NT2/D1 (cell line): ENCODE measurements at regions not wholly inside any gene's neighbourhood (a gene's known extent, or its start where the extent isn't known, plus 50 kb on each side); places are given as distances from the start of the nearest gene placed in this dataset.
A peak's percentile ranks its signal among the peaks of the same experiment; 100 is the strongest.

Source experiments
- DNase-seq: peaks from one replicate; pipeline ENCODE4 v3.0.0-alpha.2; 2011; ENCODE audit warnings: low read depth, low spot score
- H3K27me3 ChIP-seq: 2 replicates; pipeline ENCODE4 v1.6.0; 2011; ENCODE audit warnings: mild to moderate bottlenecking; ENCODE audit not compliant: insufficient read length, insufficient read depth
- H3K36me3 ChIP-seq: 2 replicates; pipeline ENCODE4 v1.6.1; 2011; ENCODE audit warnings: mild to moderate bottlenecking, low read length, mixed read lengths; ENCODE audit not compliant: insufficient read depth, insufficient read length
- H3K4me1 ChIP-seq: 2 replicates; pipeline ENCODE4 v1.5.1; 2011; ENCODE audit not compliant: insufficient read depth, insufficient read length
- H3K4me3 ChIP-seq: 2 replicates; pipeline ENCODE4 v1.5.1; 2011; ENCODE audit warnings: low read depth; ENCODE audit not compliant: insufficient read length
- H3K9ac ChIP-seq: 2 replicates; pipeline ENCODE4 v1.6.0; 2011; ENCODE audit warnings: low read depth; ENCODE audit not compliant: insufficient read length
- H3K9me3 ChIP-seq: 2 replicates; pipeline ENCODE4 v1.5.1; 2011; ENCODE audit warnings: mild to moderate bottlenecking, low read length; ENCODE audit not compliant: insufficient read depth
- SUZ12 ChIP-seq: IDR thresholded peaks from 2 replicates; pipeline ENCODE4 v1.6.1; 2011; ENCODE audit not compliant: insufficient read length, insufficient read depth; ENCODE audit errors: extremely low read depth
- YY1 ChIP-seq: IDR thresholded peaks from 2 replicates; pipeline ENCODE4 v1.6.1; 2011; ENCODE audit not compliant: insufficient read length, insufficient read depth
- ZNF274 ChIP-seq: IDR thresholded peaks from 2 replicates; pipeline ENCODE4 v1.6.1; 2011; ENCODE audit warnings: mild to moderate bottlenecking, low read depth, low read length

DNA sequence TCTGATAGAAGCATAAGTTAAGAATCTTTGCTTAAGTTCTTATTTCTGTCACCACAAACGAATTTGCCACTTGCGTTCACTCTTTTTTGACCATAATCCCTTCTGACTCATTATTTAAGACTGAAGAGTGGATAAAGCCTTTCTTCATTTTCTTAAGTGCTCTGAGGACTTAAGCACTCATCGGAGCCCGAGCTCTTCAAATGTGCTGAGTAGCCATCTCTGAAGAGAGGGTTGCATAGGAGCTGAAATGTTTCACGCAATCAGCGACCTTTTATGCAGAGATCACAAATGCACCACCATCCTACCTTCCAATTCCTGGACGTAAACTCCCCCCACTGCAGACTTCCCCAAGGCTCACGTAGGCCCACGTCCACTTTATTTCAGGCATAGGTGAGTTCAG, 699.2 kb downstream of the IRX1 start:
- H3K4me3 ChIP-seq: no peak overlapping the region
- H3K27me3 ChIP-seq: no peaks in the 10 kb centered on the region
- no peak for TF ChIP-seq YY1
- TF ChIP-seq ZNF274: no peak
- no peak for TF ChIP-seq SUZ12
- no peak for DNase-seq
- no peaks in the 10 kb centered on the region for H3K9me3 ChIP-seq
- H3K4me1 ChIP-seq: no peaks in the 10 kb centered on the region
- no peaks in the 10 kb centered on the region for H3K36me3 ChIP-seq
- H3K9ac ChIP-seq: no peak overlapping the region

DNA sequence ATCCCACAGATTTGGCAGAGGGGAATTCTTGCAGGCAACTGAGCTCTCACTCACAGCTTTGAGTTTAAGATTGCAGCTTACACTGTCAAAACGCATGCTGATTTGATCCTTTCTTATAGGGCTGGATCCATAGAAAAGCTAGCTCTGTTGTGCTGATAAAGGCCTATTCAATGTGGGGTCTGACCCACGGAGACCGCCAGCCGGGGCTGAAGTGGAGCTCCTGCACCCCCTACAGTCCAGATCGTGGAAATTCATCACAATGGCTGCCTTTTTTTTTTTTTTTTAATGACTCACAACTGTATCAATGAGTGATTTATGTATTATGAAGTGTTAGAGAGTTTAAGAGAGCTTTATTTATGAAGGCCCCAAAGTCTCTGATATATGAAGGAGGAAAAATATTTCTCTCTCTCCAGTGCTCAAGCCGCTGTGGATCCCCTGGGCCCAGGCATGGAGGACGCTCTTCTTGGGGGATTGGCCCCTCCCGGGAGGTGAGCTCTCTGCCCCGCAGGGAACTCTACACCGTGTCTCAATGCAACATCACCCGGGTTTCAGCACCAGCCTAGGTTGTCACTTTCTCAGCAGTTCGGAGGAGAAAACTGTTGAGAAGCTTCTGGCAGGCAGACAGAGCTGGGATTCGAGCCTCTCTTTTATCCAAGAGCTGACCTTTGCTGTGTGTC, 700.2 kb downstream of the IRX1 start:
- H3K4me1 ChIP-seq: no peaks in the 10 kb centered on the region
- no peak overlapping the region for H3K9ac ChIP-seq
- no peaks in the 10 kb centered on the region for H3K27me3 ChIP-seq
- no peak overlapping the region for H3K4me3 ChIP-seq
- no peaks in the 10 kb centered on the region for H3K9me3 ChIP-seq
- no peak for TF ChIP-seq SUZ12
- no peak for TF ChIP-seq ZNF274
- TF ChIP-seq YY1: no peak
- peak; percentile 25 for DNase-seq
- no peaks in the 10 kb centered on the region for H3K36me3 ChIP-seq

GRCh38 chr5:4306057-4306456, 710.4 kb downstream of the IRX1 start:
- Histone ChIP-seq H3K36me3 (no peaks in the 10 kb centered on the region), H3K27me3 (no peaks in the 10 kb centered on the region), H3K4me1 (no peaks in the 10 kb centered on the region), H3K9ac (no peak overlapping the region), H3K9me3 (no peaks in the 10 kb centered on the region), H3K4me3 (no peak overlapping the region)
- no peak for DNase-seq
- TF ChIP-seq ZNF274 (no peak), SUZ12 (no peak), YY1 (no peak)

DNA sequence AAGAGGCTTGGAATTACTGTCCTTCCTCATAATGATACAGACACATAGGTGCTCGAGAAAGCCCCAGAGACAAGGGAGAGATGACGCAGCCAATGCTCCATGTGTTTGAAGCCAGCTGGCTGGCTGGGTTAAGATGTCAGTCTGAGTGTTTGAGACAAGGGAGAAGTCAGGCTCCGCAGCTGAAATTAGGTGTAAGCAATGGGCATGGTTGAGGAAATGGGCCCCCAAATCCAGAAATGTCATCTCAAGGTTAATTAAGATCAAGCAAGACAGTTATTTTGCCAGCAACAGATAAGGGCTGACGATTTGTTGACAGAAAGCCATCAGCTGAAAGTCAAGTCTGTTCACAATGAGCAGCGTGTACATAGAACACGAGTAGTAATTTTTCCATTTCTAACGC, 713.4 kb downstream of the IRX1 start:
- no peak for DNase-seq
- Histone ChIP-seq H3K36me3 (no peaks in the 10 kb centered on the region), H3K27me3 (no peaks in the 10 kb centered on the region), H3K4me3 (no peak overlapping the region), H3K4me1 (no peaks in the 10 kb centered on the region), H3K9me3 (no peaks in the 10 kb centered on the region), H3K9ac (no peak overlapping the region)
- no peak for TF ChIP-seq SUZ12
- TF ChIP-seq YY1: no peak
- TF ChIP-seq ZNF274: no peak

DNA sequence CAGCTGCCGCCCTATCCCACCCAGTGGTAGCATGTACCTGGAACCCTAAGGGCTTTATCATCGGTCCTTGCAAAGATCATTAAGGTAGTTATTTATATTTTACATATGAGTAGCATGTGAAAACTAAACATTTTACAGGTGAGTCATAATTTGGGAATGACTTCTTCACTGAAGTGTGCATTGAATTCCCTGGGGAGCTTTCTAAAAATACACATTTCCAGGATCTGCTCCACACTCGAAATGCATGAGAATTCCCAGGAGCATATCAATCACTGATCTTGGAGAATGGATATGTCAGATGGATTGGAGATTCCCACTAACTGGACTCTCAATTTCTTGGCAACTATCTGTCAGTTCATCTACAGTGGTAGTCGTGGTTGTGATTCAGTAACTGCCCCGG, 717.5 kb downstream of the IRX1 start:
- TF ChIP-seq SUZ12: no peak
- no peak for TF ChIP-seq ZNF274
- TF ChIP-seq YY1: no peak
- Histone ChIP-seq H3K4me1 (no peaks in the 10 kb centered on the region), H3K4me3 (no peak overlapping the region), H3K36me3 (no peaks in the 10 kb centered on the region), H3K9ac (no peak overlapping the region), H3K27me3 (no peaks in the 10 kb centered on the region), H3K9me3 (no peaks in the 10 kb centered on the region)
- no peak for DNase-seq

DNA sequence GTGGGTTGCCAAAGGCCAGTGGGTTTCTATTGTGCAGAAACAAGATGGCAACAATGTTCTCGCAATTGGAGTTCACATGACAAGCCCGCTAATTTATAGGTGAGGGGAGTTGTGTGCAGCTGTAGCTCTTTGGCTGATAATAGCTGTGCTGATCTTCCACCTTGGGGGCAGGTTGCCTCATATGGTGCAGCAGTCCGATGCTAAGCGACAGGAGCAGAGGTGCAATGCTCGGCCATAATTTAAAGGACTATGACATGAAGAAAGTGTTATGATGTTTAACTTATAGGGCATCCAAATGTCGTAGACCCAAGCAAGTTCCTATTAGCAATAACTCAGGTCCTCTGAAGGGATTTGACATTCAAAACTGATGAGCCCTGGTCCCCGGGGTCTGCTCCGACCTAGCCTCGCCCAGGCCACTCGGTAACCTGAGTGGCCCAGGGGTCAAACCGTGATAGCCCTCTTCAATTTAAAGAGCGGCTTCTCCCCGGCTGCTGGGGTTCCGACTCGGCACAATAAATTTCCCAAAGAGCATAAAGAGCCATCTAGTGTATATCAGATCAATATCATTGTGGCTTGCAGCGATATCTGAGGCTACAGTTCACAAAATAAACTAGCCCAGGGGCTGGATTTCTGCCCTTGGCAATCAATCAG, 724.0 kb downstream of the IRX1 start:
- no peak for TF ChIP-seq SUZ12
- no peak for TF ChIP-seq YY1
- TF ChIP-seq ZNF274: no peak
- Histone ChIP-seq H3K9ac (no peak overlapping the region), H3K4me1 (no peaks in the 10 kb centered on the region), H3K36me3 (no peaks in the 10 kb centered on the region), H3K9me3 (no peaks in the 10 kb centered on the region), H3K4me3 (no peak overlapping the region), H3K27me3 (no peaks in the 10 kb centered on the region)
- no peak for DNase-seq

DNA sequence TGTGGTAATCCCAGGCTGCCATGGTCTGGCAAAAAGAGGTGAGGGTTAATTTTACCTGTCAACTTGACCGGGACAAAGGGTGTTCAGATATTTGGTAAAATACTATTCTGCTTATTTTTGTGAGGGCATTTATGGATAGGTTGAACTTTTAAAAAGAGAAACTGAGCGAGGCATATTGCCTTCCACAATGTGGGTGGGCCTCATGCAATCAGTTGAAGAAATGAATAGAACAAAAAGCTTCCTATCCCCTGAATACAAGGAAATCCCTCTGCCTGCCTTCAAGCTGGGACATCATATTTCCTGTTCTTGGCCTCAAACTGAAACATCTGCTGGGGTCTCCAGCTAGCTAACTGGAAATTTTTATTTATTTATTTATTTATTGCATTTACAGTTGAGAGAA, 734.7 kb downstream of the IRX1 start:
- DNase-seq: no peak
- Histone ChIP-seq H3K4me3 (no peak overlapping the region), H3K36me3 (no peaks in the 10 kb centered on the region), H3K9ac (no peak overlapping the region), H3K27me3 (no peaks in the 10 kb centered on the region), H3K4me1 (no peaks in the 10 kb centered on the region), H3K9me3 (no peaks in the 10 kb centered on the region)
- TF ChIP-seq ZNF274: no peak
- no peak for TF ChIP-seq YY1
- TF ChIP-seq SUZ12: no peak
